OCI-LY1 (cell line): ENCODE measurements at regions not wholly inside any gene's neighbourhood (a gene's known extent, or its start where the extent isn't known, plus 50 kb on each side); places are given as distances from the start of the nearest gene placed in this dataset.
A peak's percentile ranks its signal among the peaks of the same experiment; 100 is the strongest.

ENCODE experiments used
- H2AFZ ChIP-seq: fragments of 200-600 bp; sonication (generic), shearing (Covaris generic); 2 replicates; pipeline ENCODE4 v1.6.0; 2014; ENCODE audit warnings: antibody characterized with exemption, mild to moderate bottlenecking, low read length
- H3F3A ChIP-seq: fragments of 200-600 bp; sonication (generic), shearing (Covaris generic); 2 replicates; pipeline ENCODE4 v1.6.0; 2014; ENCODE audit warnings: mild to moderate bottlenecking, antibody characterized with exemption, low read length, moderate library complexity; ENCODE audit not compliant: insufficient read depth
- H3K27ac ChIP-seq: fragments of 200-600 bp; sonication (generic); 2 replicates; pipeline ENCODE4 v1.5.1; 2014; ENCODE audit warnings: low read length, mixed run types, mild to moderate bottlenecking, low read depth; ENCODE audit not compliant: poor library complexity, severe bottlenecking
- H3K27me3 ChIP-seq: fragments of 200-600 bp; sonication (generic); 2 replicates; pipeline ENCODE4 v1.6.0; 2014; ENCODE audit warnings: antibody characterized with exemption, mild to moderate bottlenecking, low read length, moderate library complexity; ENCODE audit not compliant: insufficient read depth
- H3K36me3 ChIP-seq: fragments of 200-600 bp; sonication (generic); 2 replicates; pipeline ENCODE4 v1.6.1; 2014; ENCODE audit warnings: mild to moderate bottlenecking, antibody characterized with exemption, low read length, moderate library complexity, mixed read lengths; ENCODE audit not compliant: insufficient read depth
- H3K4me1 ChIP-seq: fragments of 200-600 bp; sonication (generic); 2 replicates; pipeline ENCODE4 v1.5.1; 2014; ENCODE audit warnings: mild to moderate bottlenecking, low read length, moderate library complexity; ENCODE audit not compliant: insufficient read depth, severe bottlenecking
- H3K4me2 ChIP-seq: fragments of 200-600 bp; sonication (generic), shearing (Covaris generic); 2 replicates; pipeline ENCODE4 v1.6.1; 2014; ENCODE audit warnings: low read length
- H3K4me3 ChIP-seq: fragments of 200-600 bp; sonication (generic); 2 replicates; pipeline ENCODE4 v1.5.1; 2014; ENCODE audit warnings: low read length, low read depth, mild to moderate bottlenecking, mixed read lengths; ENCODE audit not compliant: poor library complexity, severe bottlenecking
- H3K79me2 ChIP-seq: fragments of 200-600 bp; shearing (Covaris generic); 2 replicates; pipeline ENCODE4 v1.6.1; 2016; ENCODE audit warnings: mixed run types, low read length, mixed read lengths; ENCODE audit not compliant: insufficient read depth
- H3K9ac ChIP-seq: fragments of 200-600 bp; sonication (generic), shearing (Covaris generic); 2 replicates; pipeline ENCODE4 v1.6.1; 2014; ENCODE audit warnings: mild to moderate bottlenecking, low read length, mixed read lengths
- H3K9me2 ChIP-seq: fragments of 200-600 bp; sonication (generic), shearing (Covaris generic); 2 replicates; pipeline ENCODE4 v1.6.1; 2014; ENCODE audit warnings: low read depth, mild to moderate bottlenecking, low read length, mixed read lengths
- H3K9me3 ChIP-seq: fragments of 200-600 bp; shearing (Covaris generic); 2 replicates; pipeline ENCODE4 v1.6.1; 2014; ENCODE audit warnings: low read length, mixed read lengths
- H4K20me1 ChIP-seq: fragments of 200-600 bp; sonication (generic), shearing (Covaris generic); 2 replicates; pipeline ENCODE4 v1.6.0; 2016; ENCODE audit warnings: mild to moderate bottlenecking, low read length; ENCODE audit not compliant: insufficient read depth
- EZH2 ChIP-seq: fragments of 200-600 bp; sonication (generic), shearing (Covaris generic); IDR thresholded peaks from 2 replicates; pipeline ENCODE4 v1.8.0; 2017; ENCODE audit warnings: borderline replicate concordance, mixed run types, mild to moderate bottlenecking, antibody characterized with exemption, low read length, moderate library complexity, mixed read lengths
- TF ChIP-seq, protein P1 (sequence below): fragments of 200-600 bp; sonication (generic), shearing (Covaris generic); IDR thresholded peaks from 2 replicates; pipeline ENCODE4 v1.5.1; 2017; ENCODE audit warnings: mild to moderate bottlenecking, antibody characterized with exemption, low read length, moderate library complexity, mixed read lengths

DNA sequence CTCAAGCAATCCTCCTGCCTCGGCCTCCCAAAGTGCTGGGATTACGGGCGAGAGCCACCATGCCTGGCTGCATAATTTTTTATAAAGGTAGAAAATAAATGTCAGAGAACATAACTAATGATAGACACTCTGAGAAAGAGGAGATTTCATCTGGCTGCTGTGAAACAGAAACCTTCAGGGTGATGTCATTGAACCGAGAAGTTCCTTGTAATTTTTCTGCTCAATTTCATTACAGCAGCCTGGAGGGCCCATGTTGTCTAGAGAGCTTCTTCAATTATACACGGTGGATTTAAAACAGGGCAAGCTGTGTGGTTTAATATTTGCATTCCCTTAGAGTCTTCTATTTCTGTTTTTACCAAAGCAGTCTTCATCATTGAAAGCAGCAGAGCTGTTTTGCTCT is 64.3 kb upstream of the MORC3 start:
- peak overlapping the region; percentile 96 for H3K27ac ChIP-seq

DNA sequence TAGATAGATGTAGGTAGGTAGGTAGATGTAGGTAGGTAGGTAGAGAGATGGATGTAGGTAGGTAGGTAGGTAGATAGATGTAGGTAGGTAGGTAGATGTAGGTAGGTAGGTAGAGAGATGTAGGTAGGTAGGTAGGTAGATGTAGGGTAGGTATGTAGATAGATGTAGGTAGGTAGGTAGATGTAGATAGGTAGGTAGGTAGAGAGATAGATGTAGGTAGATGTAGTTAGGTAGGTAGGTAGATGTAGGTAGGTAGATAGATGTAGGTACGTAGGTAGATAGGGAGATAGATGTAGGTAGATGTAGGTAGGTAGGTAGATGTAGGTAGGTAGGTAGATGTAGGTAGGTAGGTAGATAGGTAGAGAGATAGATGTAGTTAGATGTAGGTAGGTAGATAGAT is 62.3 kb upstream of the MORC3 start:
- H3K4me1 ChIP-seq, result peaks cover 58% of the 10 kb centered on the region
- H2AFZ ChIP-seq, result no peak overlapping the region
- H3K36me3 ChIP-seq, result no peaks in the 10 kb centered on the region
- no peak overlapping the region for H3K27ac ChIP-seq
- H4K20me1 ChIP-seq, result no peaks in the 10 kb centered on the region
- no peak overlapping the region for H3K4me2 ChIP-seq
- no peak overlapping the region for H3K4me3 ChIP-seq
- H3K27me3 ChIP-seq, result no peaks in the 10 kb centered on the region
- H3K9me3 ChIP-seq, result no peaks in the 10 kb centered on the region
- peaks cover 8% of the 10 kb centered on the region; the same call in 1 of the 2 replicates for H3F3A ChIP-seq
- TF ChIP-seq EZH2, result no peak
- TF ChIP-seq, protein P1, sequence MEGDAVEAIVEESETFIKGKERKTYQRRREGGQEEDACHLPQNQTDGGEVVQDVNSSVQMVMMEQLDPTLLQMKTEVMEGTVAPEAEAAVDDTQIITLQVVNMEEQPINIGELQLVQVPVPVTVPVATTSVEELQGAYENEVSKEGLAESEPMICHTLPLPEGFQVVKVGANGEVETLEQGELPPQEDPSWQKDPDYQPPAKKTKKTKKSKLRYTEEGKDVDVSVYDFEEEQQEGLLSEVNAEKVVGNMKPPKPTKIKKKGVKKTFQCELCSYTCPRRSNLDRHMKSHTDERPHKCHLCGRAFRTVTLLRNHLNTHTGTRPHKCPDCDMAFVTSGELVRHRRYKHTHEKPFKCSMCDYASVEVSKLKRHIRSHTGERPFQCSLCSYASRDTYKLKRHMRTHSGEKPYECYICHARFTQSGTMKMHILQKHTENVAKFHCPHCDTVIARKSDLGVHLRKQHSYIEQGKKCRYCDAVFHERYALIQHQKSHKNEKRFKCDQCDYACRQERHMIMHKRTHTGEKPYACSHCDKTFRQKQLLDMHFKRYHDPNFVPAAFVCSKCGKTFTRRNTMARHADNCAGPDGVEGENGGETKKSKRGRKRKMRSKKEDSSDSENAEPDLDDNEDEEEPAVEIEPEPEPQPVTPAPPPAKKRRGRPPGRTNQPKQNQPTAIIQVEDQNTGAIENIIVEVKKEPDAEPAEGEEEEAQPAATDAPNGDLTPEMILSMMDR, result no peak
- no peak overlapping the region for H3K9ac ChIP-seq
- H3K9me2 ChIP-seq, result no peaks in the 10 kb centered on the region
- no peaks in the 10 kb centered on the region for H3K79me2 ChIP-seq

More for the DNA sequence above, 64.3 kb upstream of the MORC3 start:
- Histone ChIP-seq H3F3A (peaks cover 8% of the 10 kb centered on the region; the same call in 1 of the 2 replicates), H2AFZ (no peak overlapping the region), H4K20me1 (no peaks in the 10 kb centered on the region), H3K36me3 (no peaks in the 10 kb centered on the region), H3K4me1 (peaks cover 50% of the 10 kb centered on the region), H3K4me3 (peak overlapping the region; percentile 32), H3K4me2 (peak overlapping the region; percentile 50), H3K9ac (peak overlapping the region; percentile 25; the same call in 1 of the 2 replicates), H3K9me2 (no peaks in the 10 kb centered on the region), H3K27me3 (no peaks in the 10 kb centered on the region), H3K9me3 (no peaks in the 10 kb centered on the region), H3K79me2 (no peaks in the 10 kb centered on the region)
- TF ChIP-seq, protein P1, result no peak
- no peak for TF ChIP-seq EZH2

DNA sequence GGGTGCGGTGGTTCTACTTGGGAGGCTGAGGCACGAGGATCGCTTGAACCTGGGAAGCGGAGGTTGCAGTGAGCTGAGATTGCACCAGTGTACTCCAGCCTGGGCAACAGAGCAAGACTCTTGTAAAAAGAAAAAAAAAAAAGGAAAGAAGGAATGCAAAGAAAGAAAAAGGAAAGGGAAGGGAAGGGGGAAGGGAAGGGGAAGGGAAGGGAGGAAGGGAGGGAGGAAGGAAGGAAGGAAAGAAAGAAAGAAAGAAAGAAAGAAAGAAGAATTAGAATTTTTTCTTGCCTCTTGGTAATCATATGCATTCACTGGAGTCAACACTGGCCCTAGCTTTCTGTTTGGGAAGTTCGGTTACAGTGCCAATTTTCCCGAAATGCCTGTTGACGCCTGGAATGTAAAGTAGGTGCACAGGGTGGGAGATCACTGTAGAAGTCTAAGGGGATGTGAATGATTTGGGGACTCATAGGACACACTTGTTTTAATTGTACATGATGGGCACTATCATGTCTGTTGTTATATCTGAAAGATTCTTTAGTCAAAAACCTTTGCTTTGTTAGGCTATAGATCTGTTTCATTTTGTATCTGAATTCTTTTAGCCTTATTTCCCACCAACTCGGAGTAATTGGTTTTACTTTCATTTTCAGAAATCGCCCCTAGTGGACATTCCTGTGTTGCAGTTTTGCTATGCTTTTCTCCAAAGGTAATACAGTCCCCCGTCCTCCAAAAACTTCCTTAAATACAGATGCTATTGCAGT is 59.8 kb upstream of the MORC3 start:
- peak overlapping the region; percentile 70 for H3K27ac ChIP-seq
- no peaks in the 10 kb centered on the region for H4K20me1 ChIP-seq
- peaks cover 43% of the 10 kb centered on the region for H3K4me1 ChIP-seq
- H3K9me3 ChIP-seq, result no peaks in the 10 kb centered on the region
- H3K9ac ChIP-seq, result peak overlapping the region; percentile 50
- H3K4me2 ChIP-seq, result peak overlapping the region; percentile 68
- peak overlapping the region; percentile 46 for H3K4me3 ChIP-seq
- H3K79me2 ChIP-seq, result no peaks in the 10 kb centered on the region
- H3F3A ChIP-seq, result peaks cover 5% of the 10 kb centered on the region; the same call in 1 of the 2 replicates
- 0 out of 2 replicates have a peak overlapping the region, but pooled peaks have one; percentile 10 for H2AFZ ChIP-seq
- no peaks in the 10 kb centered on the region for H3K36me3 ChIP-seq
- no peaks in the 10 kb centered on the region for H3K9me2 ChIP-seq
- H3K27me3 ChIP-seq, result no peaks in the 10 kb centered on the region
- TF ChIP-seq EZH2, result no peak
- TF ChIP-seq, protein P1, result peak; percentile 82
